GM21723 (cell line): ENCODE measurements at regions not wholly inside any gene's neighbourhood (a gene's known extent, or its start where the extent isn't known, plus 50 kb on each side); places are given as distances from the start of the nearest gene placed in this dataset.

Experiments
- ATAC-seq: cut with Tn5 transposase; IDR thresholded peaks from one replicate; pipeline ENCODE4 v1.9.1; 2021; ENCODE audit warnings: mild to moderate bottlenecking, moderate library complexity; ENCODE audit not compliant: unreplicated experiment

- no peak for ATAC-seq
Observed at GRCh38 chr22:49215840-49216239, 611.8 kb downstream of the BRD1 start.

- no peak for ATAC-seq
Observed at GRCh38 chr22:49214976-49215375, 612.7 kb downstream of the BRD1 start.

GRCh38 chr22:49213731-49214352 lies 613.8 kb downstream of the BRD1 start:
- no peak for ATAC-seq

GRCh38 chr22:49212466-49212865 lies 615.2 kb downstream of the BRD1 start:
- ATAC-seq, result no peak

- ATAC-seq, result no peak
Observed at GRCh38 chr22:49212002-49212401, 615.7 kb downstream of the BRD1 start.

GRCh38 chr22:49211176-49211575 lies 616.5 kb downstream of the BRD1 start:
- no peak for ATAC-seq

GRCh38 chr22:49210606-49211005 lies 617.1 kb downstream of the BRD1 start:
- no peak for ATAC-seq

- no peak for ATAC-seq
Observed at GRCh38 chr22:49209452-49210195, 618.0 kb downstream of the BRD1 start.

- no peak for ATAC-seq
Observed at GRCh38 chr22:49208768-49209252, 618.9 kb downstream of the BRD1 start.

- no peak for ATAC-seq
Observed at GRCh38 chr22:49208004-49208402, 619.7 kb downstream of the BRD1 start.

GRCh38 chr22:49207008-49208003 lies 620.4 kb downstream of the BRD1 start:
- no peak for ATAC-seq

- no peak for ATAC-seq
Observed at GRCh38 chr22:49206281-49206680, 621.4 kb downstream of the BRD1 start.

- ATAC-seq, result no peak
Observed at GRCh38 chr22:49205483-49205800, 622.2 kb downstream of the BRD1 start.

GRCh38 chr22:49204599-49205482 lies 622.8 kb downstream of the BRD1 start:
- ATAC-seq, result no peak

GRCh38 chr22:49203859-49204598 lies 623.6 kb downstream of the BRD1 start:
- ATAC-seq, result no peak

- no peak for ATAC-seq
Observed at GRCh38 chr22:49203091-49203858, 624.4 kb downstream of the BRD1 start.

GRCh38 chr22:49202226-49202625 lies 625.4 kb downstream of the BRD1 start:
- no peak for ATAC-seq

- ATAC-seq, result no peak
Observed at GRCh38 chr22:49201046-49201970, 626.4 kb downstream of the BRD1 start.
